Neural cell (in vitro differentiated cells): ENCODE measurements at regions not wholly inside any gene's neighbourhood (a gene's known extent, or its start where the extent isn't known, plus 50 kb on each side); places are given as distances from the start of the nearest gene placed in this dataset.

Experiments
- H2AFZ ChIP-seq: fragments of 200-600, 300-800 bp; sonication (generic), shearing (Covaris generic); 2 replicates; pipeline ENCODE4 v1.6.0; 2014; ENCODE audit warnings: low read depth, mild to moderate bottlenecking, antibody characterized with exemption, low read length, moderate library complexity
- H3F3A ChIP-seq: fragments of 200-600 bp; shearing (Covaris generic); 2 replicates; pipeline ENCODE4 v1.6.1; 2016; ENCODE audit warnings: mild to moderate bottlenecking, moderate library complexity, mixed read lengths, antibody characterized with exemption, low read length; ENCODE audit not compliant: insufficient read depth, poor library complexity, severe bottlenecking
- H3K27ac ChIP-seq: fragments of 200-600, 300-800 bp; sonication (generic), shearing (Covaris generic); 2 replicates; pipeline ENCODE4 v1.5.1; 2014; ENCODE audit warnings: mild to moderate bottlenecking, low read length, moderate library complexity
- H3K27me3 ChIP-seq: fragments of 300-800, 200-600 bp; sonication (generic), shearing (Covaris generic); 2 replicates; pipeline ENCODE4 v1.6.0; 2014; ENCODE audit warnings: mild to moderate bottlenecking, low read depth, low read length, moderate library complexity; ENCODE audit not compliant: insufficient read depth
- H3K36me3 ChIP-seq: fragments of 300-800, 200-600 bp; sonication (generic), shearing (Covaris generic); 2 replicates; pipeline ENCODE4 v1.5.1; 2014; ENCODE audit warnings: mild to moderate bottlenecking, antibody characterized with exemption, low read length, moderate library complexity; ENCODE audit not compliant: insufficient read depth
- H3K4me2 ChIP-seq: fragments of 300-800, 200-600 bp; sonication (generic), shearing (Covaris generic); 2 replicates; pipeline ENCODE4 v1.6.0; 2014; ENCODE audit warnings: mild to moderate bottlenecking, low read length
- H3K4me3 ChIP-seq: fragments of 300-800, 200-600 bp; sonication (generic), shearing (Covaris generic); 2 replicates; pipeline ENCODE4 v1.5.1; 2014; ENCODE audit warnings: mild to moderate bottlenecking, low read length, moderate library complexity
- H3K79me2 ChIP-seq: fragments of 200-600 bp; shearing (Covaris generic); replicated peaks from 2 replicates; pipeline ENCODE4 v1.6.0; 2014; ENCODE audit warnings: mild to moderate bottlenecking, low read length, moderate library complexity; ENCODE audit not compliant: insufficient read depth
- H3K9ac ChIP-seq: fragments of 300-800, 200-600 bp; sonication (generic), shearing (Covaris generic); 2 replicates; pipeline ENCODE4 v1.6.1; 2016; ENCODE audit warnings: mild to moderate bottlenecking, low read length, mixed read lengths
- H3K9me2 ChIP-seq: fragments of 200-600 bp; shearing (Covaris generic); 2 replicates; pipeline ENCODE4 v1.6.1; 2016; ENCODE audit warnings: mild to moderate bottlenecking, low read length, mixed read lengths; ENCODE audit not compliant: insufficient read depth
- H3K9me3 ChIP-seq: fragments of 200-600, 300-800 bp; sonication (generic), shearing (Covaris generic); 2 replicates; pipeline ENCODE4 v1.6.1; 2016; ENCODE audit warnings: mild to moderate bottlenecking, mixed run types, low read length, moderate library complexity, mixed read lengths
- H4K20me1 ChIP-seq: fragments of 200-600 bp; shearing (Covaris generic); 2 replicates; pipeline ENCODE4 v1.6.1; 2016; ENCODE audit warnings: mild to moderate bottlenecking, mixed run types; ENCODE audit not compliant: insufficient read depth
- CTCF ChIP-seq: fragments of 450-650 bp; IDR thresholded peaks from 2 replicates; pipeline ENCODE4 v1.5.1; 2014; ENCODE audit warnings: antibody characterized with exemption, mild to moderate bottlenecking, moderate library complexity; ENCODE audit not compliant: poor library complexity, severe bottlenecking
- EP300 ChIP-seq: fragments of 450-650 bp; conservative IDR thresholded peaks from 2 replicates; pipeline ENCODE4 v1.6.1; 2014; ENCODE audit warnings: antibody characterized with exemption, mild to moderate bottlenecking, moderate library complexity; ENCODE audit not compliant: poor library complexity, severe bottlenecking
- EZH2 ChIP-seq: fragments of 200-600, 300-800 bp; shearing (Covaris generic), sonication (generic); IDR thresholded peaks from 2 replicates; pipeline ENCODE4 v1.6.1; 2014; ENCODE audit warnings: antibody characterized with exemption, low read length, borderline replicate concordance, mild to moderate bottlenecking; ENCODE audit not compliant: insufficient read depth, poor library complexity, severe bottlenecking
- MXI1 ChIP-seq: fragments of 450-650 bp; conservative IDR thresholded peaks from 2 replicates; pipeline ENCODE4 v1.6.1; 2014; ENCODE audit warnings: antibody characterized with exemption, mild to moderate bottlenecking; ENCODE audit not compliant: poor library complexity, severe bottlenecking
- POLR2AphosphoS5 ChIP-seq: IDR thresholded peaks from 2 replicates; pipeline ENCODE4 v1.6.1; 2012
- RAD21 ChIP-seq: fragments of 450-650 bp; conservative IDR thresholded peaks from 2 replicates; pipeline ENCODE4 v1.6.1; 2014; ENCODE audit warnings: antibody characterized with exemption, mild to moderate bottlenecking, moderate library complexity
- REST ChIP-seq: IDR thresholded peaks from 2 replicates; pipeline ENCODE4 v1.6.1; 2012; ENCODE audit warnings: borderline replicate concordance
- SMC3 ChIP-seq: fragments of 450-650 bp; conservative IDR thresholded peaks from 2 replicates; pipeline ENCODE4 v1.6.1; 2014; ENCODE audit warnings: antibody characterized with exemption, mild to moderate bottlenecking, moderate library complexity; ENCODE audit not compliant: poor library complexity
- TAF1 ChIP-seq: IDR thresholded peaks from 2 replicates; pipeline ENCODE4 v1.6.1; 2012; ENCODE audit warnings: low read depth

GRCh38 chr22:47762141-47762540 is 999.7 kb downstream of the TBC1D22A start:
- no peak for TF ChIP-seq CTCF
- no peak for TF ChIP-seq POLR2AphosphoS5
- no peak for TF ChIP-seq MXI1
- TF ChIP-seq REST: no peak
- TF ChIP-seq TAF1: no peak
- no peak for TF ChIP-seq EP300
- TF ChIP-seq EZH2: no peak
- TF ChIP-seq SMC3: no peak
- TF ChIP-seq RAD21: no peak
- Histone ChIP-seq H3K9ac (no peak overlapping the region), H3K79me2 (no peaks in the 10 kb centered on the region), H3K4me3 (no peak overlapping the region), H3K27ac (no peak overlapping the region), H3F3A (no peaks in the 10 kb centered on the region), H3K27me3 (no peaks in the 10 kb centered on the region), H4K20me1 (no peaks in the 10 kb centered on the region), H3K9me3 (no peaks in the 10 kb centered on the region), H3K9me2 (no peaks in the 10 kb centered on the region), H3K4me2 (no peak overlapping the region), H3K36me3 (no peaks in the 10 kb centered on the region), H2AFZ (no peak overlapping the region)

- no peak overlapping the region for H3K27ac ChIP-seq
- H3K4me2 ChIP-seq: no peak overlapping the region
- H3K36me3 ChIP-seq: no peaks in the 10 kb centered on the region
- H3K9ac ChIP-seq: no peak overlapping the region
- no peak overlapping the region for H3K4me3 ChIP-seq
- H3K79me2 ChIP-seq: no peaks in the 10 kb centered on the region
- TF ChIP-seq TAF1 (no peak), EP300 (no peak), RAD21 (no peak), POLR2AphosphoS5 (no peak), MXI1 (no peak), REST (no peak), CTCF (no peak)
- H3K9me2 ChIP-seq: no peaks in the 10 kb centered on the region
- H3K9me3 ChIP-seq: no peaks in the 10 kb centered on the region
- H4K20me1 ChIP-seq: no peaks in the 10 kb centered on the region
- H2AFZ ChIP-seq: no peak overlapping the region
- H3K27me3 ChIP-seq: no peaks in the 10 kb centered on the region
- H3F3A ChIP-seq: no peaks in the 10 kb centered on the region
These were observed 997.5 kb downstream of the TBC1D22A start for GRCh38 chr22:47759909-47760308.
